A549 (cell line): ENCODE measurements at regions not wholly inside any gene's neighbourhood (a gene's known extent, or its start where the extent isn't known, plus 50 kb on each side); places are given as distances from the start of the nearest gene placed in this dataset.

Experiments used
- CEBPB ChIP-seq, 2 experiments: fragments of >200 bp in 1 of 2; sonication (Bioruptor Twin) in 1 of 2; formaldehyde crosslinking in 1 of 2; IDR thresholded peaks; 2 replicates each; pipeline ENCODE4 v1.6.1; 2012 to 2016
- CTCF ChIP-seq: fragments of >200 bp; sonication (Bioruptor Twin); formaldehyde crosslinking; IDR thresholded peaks from 3 replicates; pipeline ENCODE4 v1.5.1; 2016
- EP300 ChIP-seq, 2 experiments: fragments of >200 bp; sonication (Bioruptor Twin); formaldehyde crosslinking; IDR thresholded peaks; 2 replicates in 1 of 2; 3 replicates in 1 of 2; pipeline ENCODE4 v1.6.1; 2016 to 2017
- JUN ChIP-seq, 2 experiments: fragments of >200 bp; sonication (Bioruptor Twin); formaldehyde crosslinking; IDR thresholded peaks; 2 replicates in 1 of 2; 3 replicates in 1 of 2; pipeline ENCODE4 v1.6.1; 2016 to 2017
- MAZ ChIP-seq: fragments of 150-350 bp; IDR thresholded peaks from 2 replicates; pipeline ENCODE4 v1.6.1; 2014; ENCODE audit warnings: antibody characterized with exemption, low read depth, low read length, borderline replicate concordance
- POLR2A ChIP-seq: IDR thresholded peaks from 2 replicates; pipeline ENCODE4 v1.6.1; 2012; ENCODE audit warnings: mild to moderate bottlenecking, low read length
- REST ChIP-seq: fragments of 200-600 bp; sonication (generic); IDR thresholded peaks from 2 replicates; pipeline ENCODE4 v1.6.1; 2016; ENCODE audit warnings: antibody characterized with exemption, mild to moderate bottlenecking, moderate library complexity
- RFX5 ChIP-seq: fragments of 450-650 bp; IDR thresholded peaks from 2 replicates; pipeline ENCODE4 v1.7.1; 2014; ENCODE audit warnings: antibody characterized with exemption, mild to moderate bottlenecking, moderate library complexity
- SREBF2 ChIP-seq: fragments of 450-650 bp; IDR thresholded peaks from 2 replicates; pipeline ENCODE4 v1.6.1; 2014; ENCODE audit warnings: mild to moderate bottlenecking, moderate library complexity
- USF2 ChIP-seq: fragments of 450-650 bp; IDR thresholded peaks from 2 replicates; pipeline ENCODE4 v1.6.1; 2014; ENCODE audit warnings: antibody characterized with exemption
- ZNF302 ChIP-seq: fragments of 250-450 bp; sonication (Bioruptor Pico); IDR thresholded peaks from 2 replicates; pipeline ENCODE4 v1.9.0; 2021; ENCODE audit warnings: inconsistent platforms, mild to moderate bottlenecking, moderate library complexity

GRCh38 chr4:177163532-177163931, 146.1 kb upstream of the NEIL3 start:
- TF ChIP-seq POLR2A (no peak), CTCF (no peak), REST (no peak), SREBF2 (no peak), USF2 (no peak), MAZ (no peak), EP300 (IDR thresholded peaks at IDR 0.05) (no peak), CEBPB (IDR thresholded peaks at IDR 0.05) (no peak), JUN (IDR thresholded peaks at IDR 0.05) (no peak), RFX5 (no peak), ZNF302 (CRISPR knock-in tag) (no peak)
